Chondrocyte (in vitro differentiated cells): ENCODE measurements at regions not wholly inside any gene's neighbourhood (a gene's known extent, or its start where the extent isn't known, plus 50 kb on each side); places are given as distances from the start of the nearest gene placed in this dataset.

Experiments used
- DNase-seq: peaks from one replicate; pipeline ENCODE4 v3.0.0; 2021; ENCODE audit warnings: mixed read lengths, low spot score
- H3K27ac Mint-ChIP-seq: one replicate; pipeline ENCODE4 v1.8.0; 2021; ENCODE audit warnings: mild to moderate bottlenecking, moderate library complexity, mixed read lengths; ENCODE audit not compliant: unreplicated experiment
- H3K27me3 Mint-ChIP-seq: 2 replicates; pipeline ENCODE4 v1.8.0; 2021; ENCODE audit warnings: low read depth, mixed read lengths
- H3K36me3 Mint-ChIP-seq: 2 replicates; pipeline ENCODE4 v1.8.0; 2021; ENCODE audit warnings: low read depth, mixed read lengths
- H3K4me1 Mint-ChIP-seq: 2 replicates; pipeline ENCODE4 v1.8.0; 2021; ENCODE audit warnings: low read depth, mild to moderate bottlenecking, mixed read lengths
- H3K4me3 Mint-ChIP-seq: one replicate; pipeline ENCODE4 v1.8.0; 2021; ENCODE audit warnings: mild to moderate bottlenecking, moderate library complexity, mixed read lengths; ENCODE audit not compliant: unreplicated experiment
- H3K9me3 Mint-ChIP-seq: 2 replicates; pipeline ENCODE4 v1.8.0; 2021; ENCODE audit warnings: low read depth, mixed read lengths
- TF ChIP-seq, protein P1 (sequence below): fragments of 200-600 bp; sonication (generic); IDR thresholded peaks from 2 replicates; pipeline ENCODE4 v1.5.0; 2021; ENCODE audit warnings: antibody characterized with exemption, mild to moderate bottlenecking, moderate library complexity

DNA sequence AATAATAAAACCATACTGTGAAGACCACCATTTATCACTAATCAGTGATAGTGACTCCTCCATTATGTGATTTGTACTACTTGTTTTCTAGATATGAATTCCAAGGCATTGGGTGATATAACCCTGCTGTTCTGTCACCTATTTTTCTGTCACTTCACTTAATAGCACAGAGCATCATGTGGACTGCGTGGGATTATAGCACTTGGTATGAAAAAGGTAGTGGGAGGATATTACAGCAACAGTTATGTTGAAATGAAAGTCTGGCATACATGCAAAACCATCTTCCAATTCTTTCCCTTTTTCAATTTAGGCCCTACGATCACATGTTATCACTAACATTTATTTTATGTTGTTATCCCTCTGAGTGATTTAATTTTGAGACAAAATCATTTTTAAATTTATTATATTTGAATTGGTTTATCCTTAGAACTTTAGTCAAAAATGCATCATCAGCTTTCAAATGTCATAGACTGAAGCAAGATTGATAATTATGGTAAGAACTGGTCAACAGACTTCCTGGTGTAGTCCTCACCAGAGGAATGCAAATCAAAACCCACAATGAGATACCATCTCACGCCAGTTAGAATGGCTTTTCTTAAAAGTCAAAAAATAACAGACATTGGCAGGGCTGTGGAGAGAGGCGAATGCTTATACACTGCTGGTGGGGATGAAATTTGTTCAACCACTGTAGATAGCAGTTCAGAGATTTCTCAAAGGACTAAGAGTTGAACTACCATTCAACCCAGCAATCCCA, 242.6 kb downstream of the IKZF2 start:
- Mint-ChIP-seq H3K4me1 (peaks cover 19% of the 10 kb centered on the region), H3K27ac (no peak overlapping the region), H3K27me3 (no peaks in the 10 kb centered on the region), H3K36me3 (no peaks in the 10 kb centered on the region), H3K4me3 (no peak overlapping the region), H3K9me3 (no peaks in the 10 kb centered on the region)
- TF ChIP-seq, protein P1, sequence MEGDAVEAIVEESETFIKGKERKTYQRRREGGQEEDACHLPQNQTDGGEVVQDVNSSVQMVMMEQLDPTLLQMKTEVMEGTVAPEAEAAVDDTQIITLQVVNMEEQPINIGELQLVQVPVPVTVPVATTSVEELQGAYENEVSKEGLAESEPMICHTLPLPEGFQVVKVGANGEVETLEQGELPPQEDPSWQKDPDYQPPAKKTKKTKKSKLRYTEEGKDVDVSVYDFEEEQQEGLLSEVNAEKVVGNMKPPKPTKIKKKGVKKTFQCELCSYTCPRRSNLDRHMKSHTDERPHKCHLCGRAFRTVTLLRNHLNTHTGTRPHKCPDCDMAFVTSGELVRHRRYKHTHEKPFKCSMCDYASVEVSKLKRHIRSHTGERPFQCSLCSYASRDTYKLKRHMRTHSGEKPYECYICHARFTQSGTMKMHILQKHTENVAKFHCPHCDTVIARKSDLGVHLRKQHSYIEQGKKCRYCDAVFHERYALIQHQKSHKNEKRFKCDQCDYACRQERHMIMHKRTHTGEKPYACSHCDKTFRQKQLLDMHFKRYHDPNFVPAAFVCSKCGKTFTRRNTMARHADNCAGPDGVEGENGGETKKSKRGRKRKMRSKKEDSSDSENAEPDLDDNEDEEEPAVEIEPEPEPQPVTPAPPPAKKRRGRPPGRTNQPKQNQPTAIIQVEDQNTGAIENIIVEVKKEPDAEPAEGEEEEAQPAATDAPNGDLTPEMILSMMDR = no peak
- no peak for DNase-seq

DNA sequence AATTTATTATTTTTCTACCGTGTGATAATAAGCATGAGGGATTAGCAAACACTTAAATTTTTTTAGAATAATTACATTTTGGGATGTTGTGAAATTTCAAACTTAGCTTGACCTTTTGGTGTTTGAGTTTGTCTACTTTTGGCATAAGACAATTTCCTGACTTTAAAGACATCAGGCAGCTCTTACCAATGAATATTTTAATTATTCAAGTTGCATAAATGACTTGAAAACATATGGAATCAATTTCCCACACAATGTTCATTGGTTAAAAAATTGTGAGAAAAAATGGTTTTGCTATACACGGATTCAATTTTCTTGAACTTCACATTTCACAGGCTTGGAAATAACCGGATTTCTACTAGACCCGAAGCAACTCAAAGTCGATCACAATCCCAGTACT, 243.4 kb downstream of the IKZF2 start:
- peaks cover 17% of the 10 kb centered on the region for H3K4me1 Mint-ChIP-seq
- H3K9me3 Mint-ChIP-seq = no peaks in the 10 kb centered on the region
- no peak for DNase-seq
- TF ChIP-seq, protein P1 = no peak
- no peak overlapping the region for H3K4me3 Mint-ChIP-seq
- H3K36me3 Mint-ChIP-seq = no peaks in the 10 kb centered on the region
- no peak overlapping the region for H3K27ac Mint-ChIP-seq
- no peaks in the 10 kb centered on the region for H3K27me3 Mint-ChIP-seq

DNA sequence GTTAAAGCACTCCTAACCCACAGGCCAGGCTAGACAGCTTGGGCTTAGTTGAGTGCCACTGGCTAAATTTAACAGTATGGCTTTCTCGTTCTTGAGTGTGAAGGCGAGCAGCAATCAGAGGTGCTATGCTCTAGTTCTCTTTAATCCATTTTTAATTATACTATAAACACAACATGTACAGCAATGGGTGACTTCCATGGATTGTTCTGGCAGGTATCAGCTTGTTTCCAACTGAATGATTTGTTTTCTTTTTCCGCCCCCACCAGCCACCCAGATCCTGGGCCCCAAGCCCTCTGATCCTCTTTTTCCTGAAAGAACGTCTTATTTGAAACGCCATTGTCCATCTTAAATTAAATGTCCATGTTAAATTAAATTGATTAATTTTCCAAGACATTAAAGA, 244.8 kb downstream of the IKZF2 start:
- peaks cover 5% of the 10 kb centered on the region for H3K4me1 Mint-ChIP-seq
- no peak overlapping the region for H3K27ac Mint-ChIP-seq
- H3K4me3 Mint-ChIP-seq = no peak overlapping the region
- no peaks in the 10 kb centered on the region for H3K27me3 Mint-ChIP-seq
- H3K36me3 Mint-ChIP-seq = no peaks in the 10 kb centered on the region
- DNase-seq = no peak
- H3K9me3 Mint-ChIP-seq = no peaks in the 10 kb centered on the region
- TF ChIP-seq, protein P1 = no peak

DNA sequence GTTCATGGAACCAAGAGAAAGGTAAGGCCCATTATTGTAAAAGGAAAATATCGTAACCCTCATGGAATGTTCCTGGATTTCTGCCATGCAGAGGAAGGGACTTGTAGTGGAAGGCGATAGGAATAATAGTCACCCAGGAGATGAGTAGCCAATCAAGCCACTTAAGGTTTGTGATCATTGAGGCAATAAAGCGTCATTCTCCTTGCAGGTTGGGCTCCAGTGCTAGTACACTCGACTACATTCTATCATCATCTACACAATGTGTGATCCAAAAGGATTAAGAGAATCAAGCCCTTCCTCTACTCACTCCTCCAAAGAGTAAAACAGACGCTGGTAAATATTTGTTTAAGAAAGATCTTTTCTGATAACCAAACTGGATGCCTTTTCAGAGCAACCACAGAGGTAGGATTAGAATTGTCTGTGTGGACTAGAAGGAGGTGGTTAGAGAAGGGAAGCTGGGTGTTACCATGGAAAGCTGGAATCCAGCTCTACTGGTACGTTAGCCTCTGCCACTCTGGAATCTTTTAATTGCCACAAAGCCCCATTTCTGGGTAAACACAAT, 245.7 kb downstream of the IKZF2 start:
- Mint-ChIP-seq H3K27me3 (no peaks in the 10 kb centered on the region), H3K36me3 (no peaks in the 10 kb centered on the region), H3K4me3 (no peak overlapping the region), H3K9me3 (no peaks in the 10 kb centered on the region), H3K4me1 (peaks cover 4% of the 10 kb centered on the region), H3K27ac (no peak overlapping the region)
- TF ChIP-seq, protein P1 = no peak
- no peak for DNase-seq

DNA sequence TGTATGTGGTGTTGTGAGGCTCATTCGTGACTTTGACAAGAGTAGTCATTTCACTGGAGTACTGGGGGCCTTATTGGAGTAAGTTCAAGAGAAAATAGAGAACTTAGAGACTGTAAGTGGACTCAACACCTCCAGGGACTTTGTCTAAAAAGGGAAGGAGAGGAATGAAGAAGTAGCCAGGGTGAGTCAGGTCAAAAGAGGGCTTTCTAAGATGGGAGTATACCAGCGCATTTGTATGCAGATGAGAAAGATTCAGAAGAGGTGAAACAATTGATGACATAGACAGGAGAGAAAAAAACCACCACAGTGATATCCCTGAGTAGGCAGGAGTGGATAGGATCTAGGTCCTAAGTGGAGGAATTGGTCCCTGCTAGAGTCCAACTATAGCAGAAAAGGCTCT, 246.8 kb downstream of the IKZF2 start:
- peaks cover 4% of the 10 kb centered on the region for H3K4me1 Mint-ChIP-seq
- no peak for DNase-seq
- H3K4me3 Mint-ChIP-seq = no peak overlapping the region
- H3K36me3 Mint-ChIP-seq = no peaks in the 10 kb centered on the region
- no peaks in the 10 kb centered on the region for H3K9me3 Mint-ChIP-seq
- TF ChIP-seq, protein P1 = no peak
- no peaks in the 10 kb centered on the region for H3K27me3 Mint-ChIP-seq
- no peak overlapping the region for H3K27ac Mint-ChIP-seq
